ENCODE measurements at regions not wholly inside any gene's neighbourhood (a gene's known extent, or its start where the extent isn't known, plus 50 kb on each side); places are given as distances from the start of the nearest gene placed in this dataset.

- H3K4me2 ChIP-seq (ENCODE audit: control insufficient read depth, extremely low read depth, insufficient read depth, low read depth, low read length) = no peak overlapping the region
- H3K4me3 ChIP-seq (ENCODE audit: control insufficient read depth in 2 of 3, extremely low read depth in 1 of 3, insufficient read depth in 2 of 3, low read depth in 1 of 3, low read length in 3 of 3) = no peak overlapping the region
- no peak overlapping the region for H3K27ac ChIP-seq (ENCODE audit: control insufficient read depth, insufficient read depth, low read length)
- no peaks in the 10 kb centered on the region for H3K4me1 ChIP-seq (ENCODE audit: control insufficient read depth, extremely low read depth, insufficient read depth, low read length)
- H3K9ac ChIP-seq (ENCODE audit: control insufficient read depth, extremely low read depth, insufficient read depth, low read length) = no peak overlapping the region
- DNase-seq (ENCODE audit: low read depth, low spot score) = no peak
- H3K9me1 ChIP-seq (ENCODE audit: control insufficient read depth, extremely low read depth, insufficient read depth, low read length) = no peaks in the 10 kb centered on the region
- dilution Hi-C loops (cut with MboI; ENCODE audit: extremely low pct_ligation_motif_present, low sequenced_read_pairs) = no loop called here
- H3K79me2 ChIP-seq (ENCODE audit: control insufficient read depth, insufficient read depth, low read length) = no peaks in the 10 kb centered on the region
- TF ChIP-seq CTCF (optimal IDR thresholded peaks at IDR 0.05 in 1 of 3, IDR thresholded peaks at IDR 0.05 in 1 of 3, conservative IDR thresholded peaks at IDR 0.05 in 1 of 3; ENCODE audit: extremely low read depth in 1 of 3, insufficient read depth in 2 of 3, low read length in 3 of 3) (no peak), EZH2 (IDR thresholded peaks at IDR 0.05; ENCODE audit: low read length) (no peak)
- H4K20me1 ChIP-seq (ENCODE audit: control insufficient read depth, extremely low read depth, insufficient read depth, low read length) = no peaks in the 10 kb centered on the region
- H3K9me3 ChIP-seq (ENCODE audit: control insufficient read depth, low read depth, low read length) = no peaks in the 10 kb centered on the region
- H2AFZ ChIP-seq (ENCODE audit: control insufficient read depth, low read length) = no peak overlapping the region
- no peaks in the 10 kb centered on the region for H3K27me3 ChIP-seq (ENCODE audit: control insufficient read depth, extremely low read depth, insufficient read depth, low read length)
- no peaks in the 10 kb centered on the region for H3K36me3 ChIP-seq (ENCODE audit: control insufficient read depth in 2 of 2, extremely low read depth in 1 of 2, insufficient read depth in 2 of 2, low read length in 2 of 2)
- no peak for FAIRE-seq
Observed at GRCh38 chr2:234852035-234852434, 99.8 kb upstream of the SH3BP4 start.

- H3K36me3 ChIP-seq (ENCODE audit: control insufficient read depth in 2 of 2, extremely low read depth in 1 of 2, insufficient read depth in 2 of 2, low read length in 2 of 2) = no peaks in the 10 kb centered on the region
- H3K9me3 ChIP-seq (ENCODE audit: control insufficient read depth, low read depth, low read length) = no peaks in the 10 kb centered on the region
- H3K79me2 ChIP-seq (ENCODE audit: control insufficient read depth, insufficient read depth, low read length) = no peaks in the 10 kb centered on the region
- no peak for TF ChIP-seq EZH2 (IDR thresholded peaks at IDR 0.05; ENCODE audit: low read length)
- no peak for TF ChIP-seq CTCF (optimal IDR thresholded peaks at IDR 0.05 in 1 of 3, IDR thresholded peaks at IDR 0.05 in 1 of 3, conservative IDR thresholded peaks at IDR 0.05 in 1 of 3; ENCODE audit: extremely low read depth in 1 of 3, insufficient read depth in 2 of 3, low read length in 3 of 3)
- H3K9me1 ChIP-seq (ENCODE audit: control insufficient read depth, extremely low read depth, insufficient read depth, low read length) = no peaks in the 10 kb centered on the region
- H3K4me3 ChIP-seq (ENCODE audit: control insufficient read depth in 2 of 3, extremely low read depth in 1 of 3, insufficient read depth in 2 of 3, low read depth in 1 of 3, low read length in 3 of 3) = no peak overlapping the region
- H3K9ac ChIP-seq (ENCODE audit: control insufficient read depth, extremely low read depth, insufficient read depth, low read length) = no peak overlapping the region
- dilution Hi-C loops (cut with MboI; ENCODE audit: extremely low pct_ligation_motif_present, low sequenced_read_pairs) = no loop called here
- DNase-seq (ENCODE audit: low read depth, low spot score) (no peak), FAIRE-seq (no peak)
- no peaks in the 10 kb centered on the region for H4K20me1 ChIP-seq (ENCODE audit: control insufficient read depth, extremely low read depth, insufficient read depth, low read length)
- no peaks in the 10 kb centered on the region for H3K27me3 ChIP-seq (ENCODE audit: control insufficient read depth, extremely low read depth, insufficient read depth, low read length)
- H2AFZ ChIP-seq (ENCODE audit: control insufficient read depth, low read length) = no peak overlapping the region
- H3K4me1 ChIP-seq (ENCODE audit: control insufficient read depth, extremely low read depth, insufficient read depth, low read length) = no peaks in the 10 kb centered on the region
- H3K27ac ChIP-seq (ENCODE audit: control insufficient read depth, insufficient read depth, low read length) = no peak overlapping the region
- no peak overlapping the region for H3K4me2 ChIP-seq (ENCODE audit: control insufficient read depth, extremely low read depth, insufficient read depth, low read depth, low read length)
Observed at GRCh38 chr2:234851451-234851850, 100.4 kb upstream of the SH3BP4 start.

Measured in keratinocyte (primary cell).